GM18861 (cell line): ENCODE measurements at regions not wholly inside any gene's neighbourhood (a gene's known extent, or its start where the extent isn't known, plus 50 kb on each side); places are given as distances from the start of the nearest gene placed in this dataset.

Source experiments
- ATAC-seq: cut with Tn5 transposase; IDR thresholded peaks from one replicate; pipeline ENCODE4 v1.9.1; 2021; ENCODE audit not compliant: unreplicated experiment

- no peak for ATAC-seq
Observed at GRCh38 chr5:2141254-2142000, 258.7 kb upstream of the IRX4 start.

- no peak for ATAC-seq
Observed at GRCh38 chr5:2140501-2141175, 257.9 kb upstream of the IRX4 start.

GRCh38 chr5:2139478-2139877, 256.8 kb upstream of the IRX4 start:
- no peak for ATAC-seq

GRCh38 chr5:2138896-2139295, 256.2 kb upstream of the IRX4 start:
- no peak for ATAC-seq

GRCh38 chr5:2137444-2138050, 254.8 kb upstream of the IRX4 start:
- ATAC-seq: no peak

- no peak for ATAC-seq
Observed at GRCh38 chr5:2136728-2137333, 254.1 kb upstream of the IRX4 start.

- no peak for ATAC-seq
Observed at GRCh38 chr5:2135833-2136232, 253.1 kb upstream of the IRX4 start.

- ATAC-seq: no peak
Observed at GRCh38 chr5:2135354-2135753, 252.6 kb upstream of the IRX4 start.

- ATAC-seq: no peak
Observed at GRCh38 chr5:2134543-2135292, 252.0 kb upstream of the IRX4 start.

GRCh38 chr5:2133936-2134335, 251.2 kb upstream of the IRX4 start:
- no peak for ATAC-seq

- ATAC-seq: no peak
Observed at GRCh38 chr5:2133080-2133479, 250.4 kb upstream of the IRX4 start.

- no peak for ATAC-seq
Observed at GRCh38 chr5:2132497-2132847, 249.7 kb upstream of the IRX4 start.

- ATAC-seq: no peak
Observed at GRCh38 chr5:2131826-2132496, 249.2 kb upstream of the IRX4 start.

- ATAC-seq: no peak
Observed at GRCh38 chr5:2131196-2131595, 248.5 kb upstream of the IRX4 start.

GRCh38 chr5:2130361-2130760, 247.6 kb upstream of the IRX4 start:
- no peak for ATAC-seq

GRCh38 chr5:2129568-2130272, 247.0 kb upstream of the IRX4 start:
- ATAC-seq: no peak

GRCh38 chr5:2128686-2129355, 246.1 kb upstream of the IRX4 start:
- ATAC-seq: no peak

GRCh38 chr5:2126512-2126911, 243.8 kb upstream of the IRX4 start:
- no peak for ATAC-seq

- ATAC-seq: no peak
Observed at GRCh38 chr5:2125901-2126265, 243.2 kb upstream of the IRX4 start.
